Liver (tissue), 3 donors: ENCODE measurements at regions not wholly inside any gene's neighbourhood (a gene's known extent, or its start where the extent isn't known, plus 50 kb on each side); places are given as distances from the start of the nearest gene placed in this dataset.

Source experiments
- CTCF ChIP-seq: fragments of 150-350 bp; IDR thresholded peaks from 2 replicates; pipeline ENCODE4 v1.5.1; 2017; ENCODE audit warnings: improper control_type of control experiment, low read depth, low read length; ENCODE audit not compliant: missing input control
- TAF1 ChIP-seq: conservative IDR thresholded peaks from 2 replicates; pipeline ENCODE4 v1.6.1; 2016; ENCODE audit warnings: antibody characterized with exemption, mild to moderate bottlenecking
- donor health status: healthy.
- donor health status: healthy.

- TF ChIP-seq CTCF, result no peak
- TF ChIP-seq TAF1, result no peak
Measured at GRCh38 chr7:125061776-125062397, 132.3 kb upstream of the POT1 start.
